Endodermal cell (in vitro differentiated cells): ENCODE measurements at regions not wholly inside any gene's neighbourhood (a gene's known extent, or its start where the extent isn't known, plus 50 kb on each side); places are given as distances from the start of the nearest gene placed in this dataset.

Experiments used
- DNase-seq: peaks from one replicate; pipeline ENCODE4 v3.0.0-alpha.2; 2017
- H3K27ac ChIP-seq: 2 replicates; pipeline ENCODE4 v1.5.1; 2013; ENCODE audit warnings: mild to moderate bottlenecking, low read depth, low read length, moderate library complexity
- H3K27me3 ChIP-seq: 2 replicates; pipeline ENCODE4 v1.6.1; 2013; ENCODE audit warnings: mild to moderate bottlenecking, low read length, moderate library complexity; ENCODE audit not compliant: insufficient read depth, control insufficient read depth, poor library complexity, severe bottlenecking
- H3K36me3 ChIP-seq: 2 replicates; pipeline ENCODE4 v1.7.0; 2013; ENCODE audit warnings: mild to moderate bottlenecking, low read length, moderate library complexity; ENCODE audit not compliant: control insufficient read depth, insufficient read depth
- H3K4me1 ChIP-seq: one replicate; pipeline ENCODE4 v1.7.0; 2013; ENCODE audit warnings: low read length; ENCODE audit not compliant: control insufficient read depth, insufficient read depth
- H3K4me3 ChIP-seq: 2 replicates; pipeline ENCODE4 v1.5.1; 2013; ENCODE audit warnings: mild to moderate bottlenecking, low read length, moderate library complexity
- H3K9ac ChIP-seq: 2 replicates; pipeline ENCODE4 v1.6.1; 2013; ENCODE audit warnings: mild to moderate bottlenecking, low read length, moderate library complexity; ENCODE audit not compliant: poor library complexity, severe bottlenecking; ENCODE audit errors: extremely low read depth
- H3K9me3 ChIP-seq: 2 replicates; pipeline ENCODE4 v1.6.1; 2013; ENCODE audit warnings: mild to moderate bottlenecking, low read length, moderate library complexity; ENCODE audit not compliant: control insufficient read depth
- H3K27ac Mint-ChIP-seq: 2 replicates; pipeline ENCODE4 v1.8.0; 2020; ENCODE audit warnings: mixed read lengths
- H3K27me3 Mint-ChIP-seq: 2 replicates; pipeline ENCODE4 v1.8.0; 2021; ENCODE audit warnings: mild to moderate bottlenecking, mixed read lengths; ENCODE audit not compliant: insufficient read depth
- H3K36me3 Mint-ChIP-seq: 2 replicates; pipeline ENCODE4 v1.8.0; 2020; ENCODE audit warnings: low read depth, mixed read lengths
- H3K4me1 Mint-ChIP-seq: 2 replicates; pipeline ENCODE4 v1.8.0; 2020; ENCODE audit warnings: mixed read lengths
- H3K4me3 Mint-ChIP-seq: 2 replicates; pipeline ENCODE4 v1.8.0; 2020; ENCODE audit warnings: mild to moderate bottlenecking, moderate library complexity, mixed read lengths
- H3K9me3 Mint-ChIP-seq: 2 replicates; pipeline ENCODE4 v1.8.0; 2020; ENCODE audit warnings: mild to moderate bottlenecking, mixed read lengths
- WGBS, 2 experiments: methylation state at CpG; one replicate each; pipeline versions ENCODE4 v1.1.5 to v1.1.7; 2013; ENCODE audit warnings: missing lambda C conversion rate in 2 of 2, mixed read lengths in 1 of 2; ENCODE audit not compliant: insufficient coverage in 1 of 2, insufficient read length in 1 of 2; 5-methylcytosine and 5-hydroxymethylcytosine counted together
- TF ChIP-seq, protein P1 (sequence below): fragments of 200-600 bp; sonication (generic); conservative IDR thresholded peaks from 2 replicates; pipeline ENCODE4 v1.5.0; 2021; ENCODE audit warnings: antibody characterized with exemption, mild to moderate bottlenecking

DNA sequence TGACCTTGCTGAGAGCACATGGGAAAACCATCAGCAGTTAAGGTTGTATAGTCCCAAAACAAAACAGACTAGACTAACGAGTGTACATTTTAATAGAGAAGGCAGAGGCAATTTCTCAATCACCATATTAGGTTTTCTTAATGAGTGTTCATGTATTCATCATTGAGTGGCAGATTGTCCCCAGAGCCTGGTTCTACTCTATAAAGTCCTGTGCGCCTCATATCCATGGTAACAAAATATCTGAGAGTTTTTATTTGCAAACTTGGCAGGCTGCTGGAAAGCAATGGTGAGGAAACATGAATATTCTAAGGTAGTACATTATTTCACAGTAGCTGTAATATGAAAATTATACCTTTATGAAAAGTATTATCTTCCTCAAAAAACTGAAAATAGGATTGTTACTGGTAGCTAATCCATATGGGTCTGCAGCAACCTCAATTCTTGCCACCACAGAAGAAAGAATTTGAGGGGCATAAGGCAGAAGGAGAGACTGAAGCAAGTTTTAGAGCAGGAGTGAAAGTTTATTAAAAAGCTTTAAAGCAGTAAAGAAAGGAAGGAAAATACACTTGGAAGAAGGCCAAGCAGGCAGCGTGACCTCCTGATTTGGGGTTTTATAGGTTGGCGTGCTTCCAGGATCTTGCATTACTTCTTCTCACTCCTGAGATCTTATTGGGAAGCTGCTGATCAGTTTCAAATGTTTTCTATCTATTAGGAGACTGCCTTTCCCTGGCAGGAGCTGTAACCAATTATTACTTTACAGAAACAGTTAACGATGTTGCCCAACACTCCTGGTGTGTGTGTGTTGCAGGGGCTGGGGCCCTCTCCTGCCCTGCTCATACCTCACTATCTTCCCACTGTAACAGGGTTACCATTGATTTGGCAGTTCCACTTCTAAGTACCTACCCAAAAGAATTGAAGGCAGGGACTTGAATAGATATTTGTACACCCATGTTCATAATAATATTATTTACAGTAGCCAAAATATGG lies 154.0 kb upstream of the NUDT4 start:
- Mint-ChIP-seq H3K4me3 (no peak overlapping the region), H3K9me3 (peaks cover 15% of the 10 kb centered on the region), H3K27me3 (no peaks in the 10 kb centered on the region), H3K27ac (no peak overlapping the region), H3K4me1 (peaks cover 12% of the 10 kb centered on the region), H3K36me3 (no peaks in the 10 kb centered on the region)
- Histone ChIP-seq H3K4me1 (no peaks in the 10 kb centered on the region), H3K4me3 (no peak overlapping the region), H3K27ac (no peak overlapping the region), H3K27me3 (no peaks in the 10 kb centered on the region), H3K9me3 (peaks cover 11% of the 10 kb centered on the region), H3K9ac (no peak overlapping the region), H3K36me3 (no peaks in the 10 kb centered on the region)
- 98 to 100% methylated on average over 1 to 5 of the region's 5 CpGs for WGBS, 2 experiments
- TF ChIP-seq, protein P1, sequence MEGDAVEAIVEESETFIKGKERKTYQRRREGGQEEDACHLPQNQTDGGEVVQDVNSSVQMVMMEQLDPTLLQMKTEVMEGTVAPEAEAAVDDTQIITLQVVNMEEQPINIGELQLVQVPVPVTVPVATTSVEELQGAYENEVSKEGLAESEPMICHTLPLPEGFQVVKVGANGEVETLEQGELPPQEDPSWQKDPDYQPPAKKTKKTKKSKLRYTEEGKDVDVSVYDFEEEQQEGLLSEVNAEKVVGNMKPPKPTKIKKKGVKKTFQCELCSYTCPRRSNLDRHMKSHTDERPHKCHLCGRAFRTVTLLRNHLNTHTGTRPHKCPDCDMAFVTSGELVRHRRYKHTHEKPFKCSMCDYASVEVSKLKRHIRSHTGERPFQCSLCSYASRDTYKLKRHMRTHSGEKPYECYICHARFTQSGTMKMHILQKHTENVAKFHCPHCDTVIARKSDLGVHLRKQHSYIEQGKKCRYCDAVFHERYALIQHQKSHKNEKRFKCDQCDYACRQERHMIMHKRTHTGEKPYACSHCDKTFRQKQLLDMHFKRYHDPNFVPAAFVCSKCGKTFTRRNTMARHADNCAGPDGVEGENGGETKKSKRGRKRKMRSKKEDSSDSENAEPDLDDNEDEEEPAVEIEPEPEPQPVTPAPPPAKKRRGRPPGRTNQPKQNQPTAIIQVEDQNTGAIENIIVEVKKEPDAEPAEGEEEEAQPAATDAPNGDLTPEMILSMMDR: no peak
- no peak for DNase-seq

GRCh38 chr12:93225094-93225493 lies 152.6 kb upstream of the NUDT4 start:
- Histone ChIP-seq H3K27me3 (no peaks in the 10 kb centered on the region), H3K36me3 (no peaks in the 10 kb centered on the region), H3K27ac (no peak overlapping the region), H3K9ac (no peak overlapping the region), H3K9me3 (peaks cover 18% of the 10 kb centered on the region), H3K4me1 (no peaks in the 10 kb centered on the region), H3K4me3 (no peak overlapping the region)
- H3K4me1 Mint-ChIP-seq: peaks cover 7% of the 10 kb centered on the region
- DNase-seq: no peak
- no peak overlapping the region for H3K4me3 Mint-ChIP-seq
- H3K9me3 Mint-ChIP-seq: peaks cover 15% of the 10 kb centered on the region
- 95% methylated on average over 2 of the region's 2 CpGs; no CpG with 5 or more reads in 1 of the 2 experiments for WGBS, 2 experiments
- no peak overlapping the region for H3K27ac Mint-ChIP-seq
- H3K36me3 Mint-ChIP-seq: no peaks in the 10 kb centered on the region
- TF ChIP-seq, protein P1: no peak
- H3K27me3 Mint-ChIP-seq: no peaks in the 10 kb centered on the region

- Mint-ChIP-seq H3K36me3 (no peaks in the 10 kb centered on the region), H3K4me3 (no peak overlapping the region), H3K27ac (no peak overlapping the region), H3K27me3 (no peaks in the 10 kb centered on the region), H3K4me1 (no peaks in the 10 kb centered on the region), H3K9me3 (peaks cover 15% of the 10 kb centered on the region)
- no peaks in the 10 kb centered on the region for H3K36me3 ChIP-seq
- DNase-seq: no peak
- TF ChIP-seq, protein P1: no peak
- no peak overlapping the region for H3K4me3 ChIP-seq
- no peak overlapping the region for H3K27ac ChIP-seq
- H3K9me3 ChIP-seq: peaks cover 18% of the 10 kb centered on the region
- H3K9ac ChIP-seq: no peak overlapping the region
- no peaks in the 10 kb centered on the region for H3K4me1 ChIP-seq
- no peaks in the 10 kb centered on the region for H3K27me3 ChIP-seq
These were observed 151.4 kb upstream of the NUDT4 start for GRCh38 chr12:93226361-93226760.
